Endothelial cell of umbilical vein (primary cell): ENCODE measurements at regions not wholly inside any gene's neighbourhood (a gene's known extent, or its start where the extent isn't known, plus 50 kb on each side); places are given as distances from the start of the nearest gene placed in this dataset.

Source experiments
- CTCF ChIP-seq, 2 donors: IDR thresholded peaks; 1 replicate in 1 of 2; 2 replicates in 1 of 2; pipeline ENCODE4 v1.5.1; 2011; ENCODE audit warnings: low read length in 2 of 2, mild to moderate bottlenecking in 2 of 2, moderate library complexity in 2 of 2, control low read depth in 1 of 2, inconsistent platforms in 1 of 2, low read depth in 1 of 2; ENCODE audit not compliant: insufficient read depth in 1 of 2; ENCODE audit errors: extremely low read depth in 1 of 2
- MAX ChIP-seq: IDR thresholded peaks from 2 replicates; pipeline ENCODE4 v1.6.1; 2011; ENCODE audit not compliant: insufficient read depth, insufficient read length
- MYC ChIP-seq: IDR thresholded peaks from one replicate; pipeline ENCODE4 v1.6.1; 2011; ENCODE audit warnings: mild to moderate bottlenecking, low read depth, low read length
- POLR2AphosphoS5 ChIP-seq: IDR thresholded peaks from 2 replicates; pipeline ENCODE4 v1.6.1; 2012; ENCODE audit warnings: low read depth, mild to moderate bottlenecking, control low read depth, low read length, moderate library complexity; ENCODE audit not compliant: insufficient read depth

DNA sequence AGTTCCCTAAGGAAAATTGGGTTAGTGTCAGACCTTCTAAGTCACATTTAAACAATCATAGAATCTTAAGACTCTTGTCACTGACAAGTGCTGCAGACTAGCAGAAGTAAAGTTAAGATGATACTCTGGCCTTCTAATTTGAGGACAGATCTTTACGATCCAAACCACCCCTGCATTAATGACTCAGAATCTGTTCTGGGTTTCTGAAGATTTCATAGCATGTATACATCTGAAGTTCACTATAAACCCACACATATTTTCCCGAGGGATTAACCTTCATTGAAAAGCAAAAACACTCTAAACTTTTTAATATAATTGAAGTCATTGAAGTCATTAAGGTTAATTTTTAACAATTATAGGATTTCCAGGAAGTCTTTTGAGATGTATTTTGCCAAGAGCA is 674.3 kb downstream of the IQCM start:
- TF ChIP-seq CTCF (IDR thresholded peaks at IDR 0.05; ENCODE audit: extremely low read depth in 1 of 2, insufficient read depth in 1 of 2, low read depth in 1 of 2, low read length in 2 of 2) (no peak), POLR2AphosphoS5 (no peak), MYC (no peak), MAX (no peak)
